GM21447 (cell line): ENCODE measurements at regions not wholly inside any gene's neighbourhood (a gene's known extent, or its start where the extent isn't known, plus 50 kb on each side); places are given as distances from the start of the nearest gene placed in this dataset.
"Not testable (repeated sequence)": the region's sequence is repeated elsewhere in the genome, so short reads cannot be mapped to it uniquely, and the experiment has no call there.

ENCODE experiments used
- ATAC-seq: cut with Tn5 transposase; IDR thresholded peaks from one replicate; pipeline ENCODE4 v1.9.1; 2021; ENCODE audit not compliant: unreplicated experiment

GRCh38 chr6:47180633-47181032 lies 129.1 kb downstream of the TNFRSF21 start:
- ATAC-seq = no peak

DNA sequence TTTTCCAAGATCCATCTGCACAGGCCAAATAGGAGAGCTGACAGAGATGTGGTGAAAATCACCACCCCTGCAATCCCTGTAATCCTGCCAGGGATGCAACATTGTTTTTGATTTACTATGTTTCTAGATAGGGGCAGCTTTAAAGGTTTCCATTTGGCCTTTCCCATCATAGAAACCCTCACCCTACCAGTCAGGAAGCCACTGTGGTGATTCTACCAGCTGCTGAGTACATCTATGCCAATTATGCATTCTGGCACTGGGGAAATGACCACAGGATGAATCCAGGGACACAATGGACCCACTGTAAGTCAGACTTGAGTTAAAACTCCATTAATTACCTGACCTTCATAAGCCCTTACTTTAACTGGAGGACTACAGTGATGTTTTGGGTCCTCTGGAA lies 130.4 kb downstream of the TNFRSF21 start:
- no peak for ATAC-seq

DNA sequence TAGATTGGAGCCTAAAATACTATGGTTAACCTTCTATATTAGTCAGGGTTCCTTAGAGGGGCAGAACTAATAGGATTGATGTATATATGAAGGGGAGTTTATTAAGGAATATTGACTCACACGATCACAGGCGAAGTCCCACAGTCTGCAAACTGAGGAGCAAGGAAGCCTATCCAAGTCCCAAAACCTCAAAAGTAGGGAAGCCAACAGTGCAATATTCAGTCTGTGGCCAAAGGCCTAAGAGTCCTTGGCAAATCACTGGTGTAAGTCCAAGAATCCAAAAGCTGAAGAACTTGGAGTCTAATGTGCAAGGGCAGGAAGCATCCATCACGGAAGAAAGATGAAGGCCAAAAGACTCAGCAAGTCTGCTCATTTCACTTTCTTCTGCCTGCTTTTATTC lies 133.5 kb upstream of the ADGRF1 start:
- no peak for ATAC-seq

DNA sequence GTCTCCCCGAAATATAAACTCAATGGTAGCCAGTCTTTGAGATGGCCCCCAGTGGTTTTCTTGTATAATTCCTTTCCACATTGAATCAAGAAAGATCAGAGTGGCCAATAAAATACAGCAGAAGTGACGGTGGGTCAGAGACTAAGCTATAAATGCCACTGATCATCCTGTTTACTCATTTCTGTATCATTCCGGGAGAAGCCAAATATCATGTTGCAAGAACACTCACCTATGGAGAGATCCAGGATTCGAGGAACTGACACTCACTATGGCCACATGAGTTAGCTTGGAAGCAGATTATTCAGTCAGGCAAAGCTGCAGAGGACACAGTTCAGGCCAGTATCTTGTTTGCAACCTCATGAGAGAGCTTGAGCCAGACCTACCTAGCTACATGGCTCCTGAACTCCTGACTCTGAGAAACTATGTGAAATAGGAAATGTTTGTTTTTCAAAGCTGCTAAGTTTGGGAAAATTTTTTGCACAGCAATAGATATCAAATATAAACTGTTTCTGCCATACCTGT lies 132.4 kb upstream of the ADGRF1 start:
- ATAC-seq = no peak

DNA sequence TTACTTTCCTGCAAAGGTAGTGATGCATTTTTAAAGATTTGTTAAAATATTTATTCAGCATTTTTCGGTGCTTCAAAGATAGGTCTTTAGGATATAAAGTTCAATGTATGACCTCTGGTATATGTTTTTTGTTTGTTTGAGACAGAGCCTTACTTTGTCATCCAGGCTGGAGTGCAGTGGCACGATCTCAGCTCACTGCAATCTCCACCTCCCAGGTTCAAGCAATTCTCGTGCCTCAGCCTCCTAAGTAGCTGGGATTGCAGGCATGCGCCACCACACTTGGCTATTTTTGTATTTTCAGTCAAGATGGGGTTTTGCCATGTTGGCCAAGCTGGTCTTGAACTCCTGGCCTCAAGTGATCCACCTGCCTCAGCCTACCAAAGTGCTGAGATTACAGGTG lies 131.9 kb upstream of the ADGRF1 start:
- not testable (repeated sequence) for ATAC-seq

DNA sequence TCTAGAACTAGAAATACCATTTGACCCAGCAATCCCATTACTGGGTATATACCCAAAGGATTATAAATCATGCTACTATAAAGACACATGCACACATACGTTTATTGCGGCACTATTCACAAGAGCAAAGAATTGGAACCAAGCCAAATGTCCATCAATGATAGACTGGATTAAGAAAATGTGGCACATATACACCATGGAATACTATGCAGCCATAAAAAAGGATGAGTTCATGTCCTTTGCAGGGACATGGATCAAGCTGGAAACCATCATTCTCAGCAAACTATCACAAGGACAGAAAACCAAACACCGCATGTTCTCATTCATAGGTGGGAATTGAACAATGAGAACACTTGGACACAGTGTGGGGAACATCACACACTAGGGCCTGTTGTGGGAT lies 131.0 kb upstream of the ADGRF1 start:
- ATAC-seq = not testable (repeated sequence)

DNA sequence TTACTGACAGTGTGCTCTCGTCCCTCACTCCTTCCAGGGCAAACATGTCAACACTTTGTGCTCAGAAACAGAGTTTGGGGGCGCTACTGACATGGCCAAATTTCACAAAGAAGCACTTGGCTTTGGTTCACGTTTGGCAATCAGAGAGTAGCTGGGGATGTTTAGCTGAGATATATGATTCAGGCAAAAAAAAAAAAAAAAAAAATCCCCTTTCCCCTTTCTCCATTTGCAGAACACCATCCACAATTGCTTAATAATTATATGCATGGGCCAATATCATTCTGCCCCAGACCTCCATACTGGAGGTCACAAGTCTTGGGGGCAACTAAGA lies 128.4 kb upstream of the ADGRF1 start:
- no peak for ATAC-seq

- no peak for ATAC-seq
Measured at GRCh38 chr6:47169785-47170616, 127.9 kb upstream of the ADGRF1 start.

DNA sequence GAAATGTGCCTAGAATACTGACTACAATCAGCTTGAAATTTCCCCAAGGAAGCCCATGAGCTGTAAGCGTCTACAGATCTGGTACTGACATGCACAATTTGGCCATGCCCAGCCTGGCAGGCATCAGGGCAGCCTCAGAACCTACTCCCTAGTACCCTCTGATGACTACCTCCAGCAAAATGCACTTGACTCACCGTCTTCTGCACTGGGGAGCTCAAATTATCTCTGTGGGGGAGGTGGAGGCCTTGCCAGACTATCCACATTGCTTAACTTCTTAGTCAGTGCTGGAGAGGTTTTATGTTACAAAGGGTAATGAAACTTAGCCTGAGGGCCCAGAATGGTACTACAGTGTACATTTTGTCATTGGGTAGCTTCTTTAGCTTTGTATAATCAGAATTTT lies 126.0 kb upstream of the ADGRF1 start:
- no peak for ATAC-seq

GRCh38 chr6:47165918-47166317 lies 123.8 kb upstream of the ADGRF1 start:
- peak; percentile 81 for ATAC-seq

- no peak for ATAC-seq
Measured at GRCh38 chr6:47164877-47165276, 122.7 kb upstream of the ADGRF1 start.

GRCh38 chr6:47163536-47163935 lies 121.4 kb upstream of the ADGRF1 start:
- no peak for ATAC-seq

DNA sequence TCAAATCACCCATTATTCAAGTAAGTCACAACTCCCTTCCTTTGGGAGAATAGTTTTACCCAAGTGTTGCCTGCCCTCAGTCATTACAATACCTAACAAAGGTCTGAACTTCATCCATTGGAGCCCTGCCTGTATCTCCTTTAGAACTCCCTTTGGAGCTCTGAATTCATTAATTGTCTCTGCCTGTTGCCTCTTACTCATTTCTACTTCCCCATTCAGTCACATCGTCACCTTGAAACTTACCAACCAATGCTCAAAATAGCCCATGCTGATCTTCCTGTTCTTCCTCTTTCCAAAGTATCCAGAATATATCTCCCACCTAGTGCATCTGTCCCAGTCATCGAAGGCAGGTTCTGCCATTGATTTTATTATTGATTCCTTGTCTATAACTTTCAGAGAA lies 120.7 kb upstream of the ADGRF1 start:
- no peak for ATAC-seq

DNA sequence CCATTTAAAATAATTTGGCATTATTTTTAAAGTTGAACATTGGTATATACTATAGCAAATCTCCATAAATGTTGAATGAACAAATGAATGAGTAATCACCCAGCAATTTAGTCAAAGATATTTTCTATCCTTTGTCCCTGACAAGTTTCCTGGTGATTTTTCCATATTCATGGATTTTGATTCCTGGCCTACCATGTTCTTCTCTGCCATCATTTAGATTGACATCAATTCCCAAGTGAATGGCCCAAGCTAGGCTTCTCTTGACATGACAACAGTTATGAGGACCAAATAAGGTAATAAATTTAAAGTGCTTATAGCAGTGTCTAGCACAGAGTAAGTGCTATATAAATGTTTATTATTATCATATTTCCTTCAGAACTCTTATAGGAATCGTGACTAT lies 120.1 kb upstream of the ADGRF1 start:
- ATAC-seq = no peak

DNA sequence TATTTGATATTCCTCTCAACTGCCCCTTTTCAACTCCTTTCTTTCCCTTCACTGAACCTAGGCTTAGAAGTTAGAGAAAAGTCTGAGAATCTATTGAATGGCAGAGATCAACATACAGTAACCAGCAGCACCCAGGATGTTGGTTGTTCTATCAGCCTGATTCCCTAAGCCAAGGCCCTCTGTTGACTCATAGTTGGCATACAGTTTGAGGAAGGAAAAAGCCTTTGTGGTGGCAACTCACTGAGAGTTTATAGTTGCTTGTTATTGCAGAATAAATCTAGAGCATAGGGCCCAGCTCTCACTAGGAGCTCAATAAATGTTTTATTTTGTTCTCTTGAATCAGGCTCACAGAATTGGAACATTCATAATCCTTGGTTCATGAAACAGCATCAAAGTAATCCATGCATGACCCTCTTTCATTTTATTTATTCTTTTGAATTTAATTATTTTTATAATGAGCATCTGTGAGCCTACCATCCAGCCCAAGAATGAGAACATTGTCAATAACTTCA lies 119.1 kb upstream of the ADGRF1 start:
- ATAC-seq = no peak

DNA sequence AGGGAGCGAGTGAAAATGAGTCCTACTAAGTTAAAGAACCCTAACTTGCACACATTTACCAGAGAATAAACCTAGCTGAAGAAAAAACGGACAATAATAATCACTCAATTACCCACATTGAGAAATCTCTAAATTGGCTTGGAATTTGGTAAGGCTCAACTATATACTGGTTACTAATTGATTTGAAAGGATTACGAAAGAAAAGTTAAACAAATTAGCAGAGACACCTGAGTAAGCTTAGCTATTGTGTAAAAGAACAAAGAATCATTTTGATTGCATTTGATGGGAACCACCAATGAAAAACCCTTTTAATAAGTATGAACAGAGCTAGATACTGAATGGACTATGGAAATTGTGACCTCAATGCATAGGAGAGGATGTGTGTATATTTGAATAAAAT lies 118.6 kb upstream of the ADGRF1 start:
- ATAC-seq = no peak

DNA sequence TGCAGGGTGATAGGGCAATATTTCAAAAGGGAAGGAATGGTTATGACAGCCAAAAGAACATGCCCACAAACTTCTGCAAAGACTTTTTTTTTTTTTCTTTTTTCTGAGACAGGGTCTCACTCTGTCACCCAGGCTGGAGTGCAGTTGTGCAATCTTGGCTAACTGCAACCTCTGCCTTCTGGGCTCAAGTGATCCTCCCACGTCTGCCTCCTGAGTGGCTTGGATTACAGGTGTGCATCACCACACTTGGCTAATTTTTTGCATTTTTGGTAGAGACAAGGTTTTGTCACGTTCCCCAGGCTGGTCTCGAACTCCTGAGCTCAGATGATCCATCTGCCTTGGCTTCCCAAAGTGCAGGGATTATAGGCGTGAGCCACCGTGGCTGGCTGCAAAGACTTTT lies 117.6 kb upstream of the ADGRF1 start:
- ATAC-seq = no peak

DNA sequence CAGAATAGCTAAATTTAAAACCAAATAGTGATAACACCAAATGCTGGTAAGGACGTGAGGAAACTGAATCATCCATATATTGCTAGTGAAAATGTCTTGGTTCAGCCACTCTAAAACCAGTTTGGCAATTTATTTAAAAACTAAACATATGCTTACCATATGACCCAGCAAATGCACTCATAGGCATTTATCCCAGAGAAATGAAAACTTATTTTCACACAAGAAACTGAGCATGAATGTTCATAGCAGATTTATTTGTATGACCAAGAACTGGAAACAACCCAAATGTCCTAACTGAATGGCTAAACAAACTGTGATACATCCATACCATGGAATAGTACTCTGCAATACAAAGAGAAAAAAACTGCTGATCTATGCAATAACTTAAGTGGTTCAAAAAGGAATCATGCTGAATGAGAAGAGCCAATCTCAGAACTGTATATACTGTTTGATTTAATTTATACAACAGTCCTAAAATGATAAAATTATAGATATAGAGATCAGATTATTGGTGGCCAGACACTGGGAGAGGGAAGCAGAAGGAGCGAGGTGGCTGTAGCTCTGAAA lies 115.6 kb upstream of the ADGRF1 start:
- no peak for ATAC-seq

DNA sequence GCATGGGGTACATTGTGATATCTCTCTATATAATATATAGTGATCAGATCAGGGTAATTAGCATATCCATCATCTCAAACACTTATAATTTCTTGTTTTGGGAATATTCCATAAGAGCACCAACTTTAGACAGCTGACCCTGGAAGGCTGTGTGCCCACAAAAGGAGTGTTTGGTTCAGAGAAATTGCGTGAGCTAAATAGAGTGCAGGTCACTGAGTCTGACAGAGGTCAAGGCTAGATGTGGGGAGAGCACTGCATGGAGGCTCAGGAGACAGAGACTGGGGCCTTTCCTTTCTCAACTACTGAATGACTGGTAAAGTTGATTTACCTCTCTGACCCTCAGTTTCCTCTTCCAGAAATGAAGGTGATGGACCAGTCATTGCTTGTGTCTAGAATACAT lies 114.9 kb upstream of the ADGRF1 start:
- no peak for ATAC-seq

DNA sequence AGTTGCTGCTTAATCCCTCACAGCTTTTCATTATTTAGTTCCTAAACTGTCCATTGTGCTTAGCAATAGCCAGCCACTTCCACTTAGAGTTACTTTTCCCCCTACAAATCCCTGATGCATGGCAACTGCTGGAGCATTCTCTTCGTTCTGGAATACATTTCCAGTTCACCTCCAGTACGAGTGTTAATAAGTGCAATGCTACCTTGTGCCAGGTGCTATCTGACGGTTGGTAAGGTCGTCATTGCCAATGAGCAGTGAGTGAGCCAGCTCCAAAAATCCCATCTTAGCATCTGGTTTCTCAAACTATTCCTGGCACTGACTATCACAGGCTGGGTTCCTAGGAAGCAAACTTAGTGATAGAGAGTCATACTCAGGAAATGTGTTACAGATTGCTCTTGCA lies 114.1 kb upstream of the ADGRF1 start:
- ATAC-seq = no peak

DNA sequence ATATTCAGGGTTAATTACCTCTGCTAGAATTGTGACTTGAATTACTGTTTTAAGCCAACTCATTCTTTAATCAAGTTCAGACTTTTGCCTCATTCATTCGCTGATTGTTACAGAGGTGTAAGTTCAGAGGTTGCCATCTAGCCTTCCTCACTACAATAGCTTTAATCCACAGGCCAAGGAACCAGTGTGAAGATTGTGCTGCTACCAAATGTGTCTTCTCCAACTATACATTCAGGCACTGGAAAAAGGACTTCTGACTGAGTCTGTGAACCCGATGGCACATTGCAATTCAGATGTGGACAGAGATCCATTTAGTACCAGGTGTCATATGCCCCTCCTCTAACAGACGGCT lies 111.2 kb upstream of the ADGRF1 start:
- no peak for ATAC-seq

GRCh38 chr6:47152666-47153403 lies 110.7 kb upstream of the ADGRF1 start:
- no peak for ATAC-seq
